NCI-H446 treated with DMSO at 0.1 percent for 48 hours (cell line): ENCODE measurements at regions not wholly inside any gene's neighbourhood (a gene's known extent, or its start where the extent isn't known, plus 50 kb on each side); places are given as distances from the start of the nearest gene placed in this dataset.
A peak's percentile ranks its signal among the peaks of the same experiment; 100 is the strongest.

ENCODE experiments used
- DNase-seq: peaks from one replicate; lab custom pipeline; 2025; lab: John Stamatoyannopoulos, UW

DNA sequence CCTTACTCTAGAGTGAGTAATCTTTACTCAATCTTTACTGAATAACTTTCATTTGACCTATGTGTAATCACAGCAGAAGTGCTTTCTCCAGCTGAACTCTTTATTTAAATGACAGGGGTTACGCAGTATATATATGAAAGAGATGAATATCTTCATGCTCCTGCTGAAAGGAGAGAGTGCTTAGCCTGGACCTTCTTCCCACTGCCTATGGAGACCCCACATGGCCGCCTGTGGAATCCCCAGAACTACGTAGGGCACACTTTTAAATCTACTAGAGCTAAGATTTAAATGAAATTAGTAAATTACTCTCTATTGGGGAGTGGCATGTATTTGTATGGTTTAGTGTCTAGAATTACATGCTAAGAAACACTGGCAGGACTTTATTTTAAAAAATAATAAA, 391.2 kb downstream of the ANKRD50 start:
- no peak for DNase-seq

DNA sequence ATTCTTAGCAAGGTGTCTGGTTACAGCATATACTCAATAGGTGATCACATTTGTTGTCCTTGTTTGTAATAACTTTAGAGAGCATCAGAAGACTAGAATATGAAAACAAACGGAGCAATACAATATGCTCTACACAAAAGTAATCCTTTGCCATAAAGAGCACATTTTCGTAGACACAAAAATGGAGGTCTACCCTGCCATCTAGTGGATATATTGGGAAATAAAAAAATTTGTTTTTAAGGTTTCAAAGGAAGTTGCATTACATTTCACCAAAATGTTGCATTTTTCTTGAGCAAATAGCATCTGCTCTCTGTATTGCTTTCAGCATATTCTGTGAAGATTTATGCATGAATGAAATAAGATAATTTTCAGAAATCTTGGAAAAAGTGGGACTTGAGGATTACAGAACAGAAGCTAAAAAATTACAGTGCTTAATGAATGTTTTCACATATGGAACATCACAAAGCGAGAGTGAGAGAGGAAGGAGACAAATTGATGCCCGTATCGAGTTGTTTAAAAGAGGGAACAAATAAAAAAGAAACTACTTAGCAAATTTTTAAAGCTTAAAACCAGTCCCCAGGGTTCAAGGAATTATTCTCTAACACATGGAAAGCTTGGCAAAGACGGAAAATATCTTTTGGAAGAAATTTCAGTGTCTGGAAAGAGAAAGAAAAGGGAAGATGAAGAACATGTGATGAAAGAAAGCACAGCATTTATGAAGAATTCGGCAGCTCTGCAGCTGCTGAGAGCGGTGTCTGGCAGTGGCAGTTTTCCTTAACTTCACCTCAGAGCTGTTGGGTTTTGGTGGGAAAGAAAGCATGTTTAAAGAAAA, 390.1 kb downstream of the ANKRD50 start:
- peak; percentile 2 for DNase-seq

DNA sequence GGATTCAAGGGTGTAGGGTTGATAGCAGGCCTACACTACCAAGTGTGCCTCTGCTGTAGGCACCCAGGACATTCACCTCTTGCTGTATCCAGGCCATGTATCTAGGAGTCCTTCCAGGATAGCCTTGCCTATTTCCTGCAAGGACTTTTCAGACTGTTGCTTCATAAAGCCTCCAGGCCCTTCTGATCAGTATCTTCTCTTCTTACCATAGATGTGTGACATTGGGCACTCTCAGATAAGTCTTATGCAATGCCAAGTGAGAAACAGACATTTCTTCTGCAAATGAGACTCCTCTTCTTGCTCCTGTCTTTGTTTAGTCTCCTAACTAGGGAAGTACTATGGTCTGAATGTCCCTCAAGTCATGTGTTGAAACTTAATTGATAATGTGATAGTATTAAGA, 386.8 kb downstream of the ANKRD50 start:
- DNase-seq: no peak

GRCh38 chr4:124329134-124329533, 383.4 kb downstream of the ANKRD50 start:
- DNase-seq: no peak

GRCh38 chr4:124330045-124330444, 382.5 kb downstream of the ANKRD50 start:
- DNase-seq: no peak

GRCh38 chr4:124331781-124332180, 380.8 kb downstream of the ANKRD50 start:
- no peak for DNase-seq

DNA sequence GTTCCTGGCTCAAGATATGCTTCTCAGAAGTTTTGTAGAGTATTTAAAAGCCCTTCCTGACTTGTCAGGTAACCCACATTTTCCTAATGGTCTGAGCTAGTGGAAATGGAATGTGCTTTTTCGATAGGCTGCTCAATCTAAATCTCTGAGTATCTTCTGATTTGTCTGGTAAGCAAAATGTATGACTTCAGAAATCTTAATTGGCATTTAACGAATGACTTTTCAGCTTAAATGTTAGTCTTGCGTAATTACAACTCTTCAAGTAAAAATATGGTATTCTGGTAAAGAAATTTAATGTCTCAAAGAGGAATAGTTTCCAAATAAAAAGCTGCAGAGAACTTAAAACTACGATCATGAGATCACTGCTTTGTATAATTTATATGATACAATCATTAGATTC, 379.1 kb downstream of the ANKRD50 start:
- DNase-seq: no peak

DNA sequence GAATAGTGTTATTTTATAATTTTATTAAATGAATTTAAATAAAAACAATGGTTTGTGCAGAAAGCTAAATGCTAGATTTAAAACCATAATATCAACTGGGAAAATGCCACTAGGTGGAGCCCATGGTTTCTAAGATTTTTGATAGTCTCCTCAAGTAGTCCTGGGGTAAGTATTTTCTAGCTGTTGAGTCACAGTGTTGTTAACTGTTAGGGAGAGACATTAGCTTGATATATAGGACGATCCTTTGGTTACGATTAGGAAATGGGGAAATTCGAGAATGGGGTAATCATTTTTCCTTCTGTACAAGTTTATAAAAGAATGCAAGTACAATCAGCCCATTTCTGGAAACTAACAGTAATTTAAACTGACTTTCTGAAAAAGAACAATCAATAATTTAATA, 378.4 kb downstream of the ANKRD50 start:
- peak; percentile 43 for DNase-seq

DNA sequence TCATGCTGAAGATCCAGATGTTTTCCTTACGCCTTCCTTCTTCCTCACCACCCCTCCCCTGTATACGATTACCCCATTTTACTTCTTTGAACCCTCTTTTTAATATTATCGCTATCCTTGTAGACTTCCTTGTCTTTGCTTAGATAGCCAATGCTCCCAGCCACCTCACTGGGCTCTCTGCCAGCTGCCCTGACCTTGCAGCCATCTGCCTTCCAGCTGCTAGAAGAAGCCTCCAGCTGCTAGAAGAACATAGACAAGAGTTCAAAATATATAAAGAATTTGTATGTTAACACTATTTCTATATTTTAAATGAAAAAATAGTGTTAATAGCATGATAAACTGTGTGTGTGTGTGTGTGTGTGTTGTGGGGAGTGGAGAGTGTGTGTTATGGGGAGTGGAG, 374.7 kb downstream of the ANKRD50 start:
- no peak for DNase-seq

- DNase-seq: no peak
Observed at GRCh38 chr4:124343661-124344171, 368.8 kb downstream of the ANKRD50 start.

- DNase-seq: no peak
Observed at GRCh38 chr4:124372916-124373315, 339.6 kb downstream of the ANKRD50 start.

GRCh38 chr4:124386163-124386562, 326.4 kb downstream of the ANKRD50 start:
- DNase-seq: no peak

- no peak for DNase-seq
Observed at GRCh38 chr4:124386648-124387047, 325.9 kb downstream of the ANKRD50 start.

DNA sequence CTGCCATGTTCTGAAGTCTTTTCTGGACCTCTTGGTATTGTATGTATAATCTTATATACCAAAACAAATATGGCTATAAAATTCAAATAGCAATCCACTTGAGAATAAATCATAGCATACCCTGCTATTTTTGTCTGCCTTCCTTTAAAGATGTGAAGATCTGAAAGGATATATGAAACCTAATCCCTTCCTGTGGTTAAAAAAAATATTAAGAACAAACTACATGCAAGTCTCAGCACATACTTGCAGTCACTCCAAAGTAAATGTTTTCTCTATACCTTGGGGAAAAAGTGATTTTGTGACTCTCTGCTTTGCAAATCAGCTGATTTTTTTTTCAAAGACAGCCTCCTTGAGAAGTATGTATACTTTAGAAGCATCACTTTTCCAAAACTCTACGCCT, 322.9 kb downstream of the ANKRD50 start:
- no peak for DNase-seq

DNA sequence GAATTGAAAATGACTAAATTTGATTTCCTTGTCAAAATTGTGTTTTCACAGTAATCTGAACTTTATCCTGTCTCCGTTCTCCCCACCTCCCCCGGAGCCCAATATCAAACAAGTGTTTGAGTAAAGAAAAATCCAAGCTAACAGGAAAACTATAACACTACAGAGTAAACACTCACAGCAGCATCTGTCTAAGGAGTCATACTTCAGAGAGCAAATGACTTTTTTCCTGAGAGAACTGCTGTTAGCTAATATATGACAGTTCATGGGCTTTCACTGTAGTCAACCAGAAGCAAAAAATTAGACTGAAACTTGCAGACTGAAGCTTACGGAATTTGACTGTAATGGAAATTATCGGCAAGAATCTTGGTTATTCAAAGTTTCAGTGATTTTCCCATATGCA, 321.7 kb downstream of the ANKRD50 start:
- DNase-seq: no peak

DNA sequence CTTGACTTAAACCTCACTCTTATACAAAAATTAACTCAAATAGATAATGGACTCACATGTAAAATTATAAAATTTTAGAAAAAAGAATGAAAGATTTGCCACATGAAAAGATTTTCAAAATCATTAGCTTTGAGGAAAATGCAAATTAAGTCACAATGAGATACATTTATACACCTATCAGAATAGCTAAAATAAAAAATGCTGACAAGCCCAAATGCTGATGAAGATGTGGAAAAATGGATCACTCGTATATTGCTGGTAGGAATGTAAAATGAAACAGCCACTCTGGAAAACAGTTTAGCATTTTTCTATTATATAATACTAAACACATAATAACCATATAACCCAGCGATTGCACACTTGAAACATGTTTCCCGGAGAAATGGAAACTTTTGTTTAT, 316.2 kb downstream of the ANKRD50 start:
- no peak for DNase-seq

GRCh38 chr4:124401606-124402005, 310.9 kb downstream of the ANKRD50 start:
- DNase-seq: no peak

DNA sequence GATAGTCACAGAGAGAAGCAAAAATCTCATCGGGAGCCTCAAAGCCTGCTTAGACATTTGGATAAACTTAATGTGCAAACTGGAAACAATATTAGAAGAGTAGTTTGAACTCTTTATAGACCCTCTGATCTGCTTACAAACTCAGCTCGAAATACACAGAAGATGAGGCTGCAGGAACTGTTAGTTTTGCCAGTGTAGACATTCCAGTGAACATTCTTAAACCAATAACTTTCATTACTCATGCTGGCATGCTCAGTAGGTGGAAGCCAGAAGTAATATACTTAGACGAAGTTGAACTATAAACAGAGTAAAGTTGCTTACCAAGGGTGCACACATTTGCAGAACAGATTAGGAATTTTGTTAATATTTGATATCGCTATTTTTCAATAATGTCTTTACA, 303.5 kb downstream of the ANKRD50 start:
- no peak for DNase-seq

DNA sequence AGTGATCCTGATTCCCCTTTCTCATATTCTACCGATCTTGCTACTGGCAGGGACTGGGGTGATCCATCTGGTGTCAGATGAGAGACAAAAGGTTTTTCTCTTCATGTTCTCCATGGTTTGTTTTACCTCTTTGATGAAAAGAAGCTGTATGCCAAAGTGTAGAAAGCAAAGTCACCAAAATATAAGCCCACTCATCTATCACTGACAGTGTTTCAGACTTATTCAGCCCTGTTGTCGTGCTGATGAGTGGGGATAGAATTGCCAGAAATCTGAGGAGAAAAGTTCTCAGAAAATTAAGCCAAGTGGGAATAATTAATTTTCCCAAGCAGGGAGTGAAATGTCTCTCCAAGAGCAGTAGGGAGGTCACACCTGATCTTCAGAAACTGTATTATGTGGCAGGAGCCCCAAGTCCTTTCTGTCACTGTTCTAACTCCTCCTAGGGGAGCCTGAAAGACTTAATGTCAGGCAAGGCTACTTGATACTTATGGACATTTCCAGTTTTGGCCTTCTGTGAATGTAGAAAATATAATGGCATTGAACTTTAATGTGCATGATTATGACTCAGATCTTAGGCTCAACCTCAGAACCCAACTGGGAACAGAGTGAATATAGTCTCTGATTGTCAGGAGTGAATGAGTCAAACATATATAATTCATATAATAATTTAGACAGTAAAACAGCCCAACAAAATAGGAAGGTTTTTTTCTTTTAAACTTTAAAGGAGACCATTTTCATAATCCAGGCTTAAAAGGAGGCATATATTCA, 298.1 kb downstream of the ANKRD50 start:
- no peak for DNase-seq

GRCh38 chr4:124415146-124415545, 297.4 kb downstream of the ANKRD50 start:
- no peak for DNase-seq

DNA sequence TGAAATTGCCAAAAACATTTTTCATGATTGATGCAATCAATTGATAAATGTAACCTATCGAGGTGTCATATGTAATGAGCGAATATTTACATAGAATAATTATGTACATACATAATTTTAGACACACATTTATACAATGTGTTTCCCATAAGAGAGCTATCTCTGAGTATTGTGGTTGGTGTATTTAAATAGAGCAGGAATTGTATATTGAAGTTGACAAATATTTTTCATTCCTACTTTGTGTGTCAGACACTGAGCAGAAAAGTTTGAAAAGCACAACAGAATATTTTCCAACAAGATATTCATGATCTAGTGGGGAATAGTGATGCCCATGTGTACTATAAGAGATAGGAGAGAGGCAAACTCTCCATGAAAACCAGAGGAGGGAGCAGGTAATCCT, 295.2 kb downstream of the ANKRD50 start:
- no peak for DNase-seq

DNA sequence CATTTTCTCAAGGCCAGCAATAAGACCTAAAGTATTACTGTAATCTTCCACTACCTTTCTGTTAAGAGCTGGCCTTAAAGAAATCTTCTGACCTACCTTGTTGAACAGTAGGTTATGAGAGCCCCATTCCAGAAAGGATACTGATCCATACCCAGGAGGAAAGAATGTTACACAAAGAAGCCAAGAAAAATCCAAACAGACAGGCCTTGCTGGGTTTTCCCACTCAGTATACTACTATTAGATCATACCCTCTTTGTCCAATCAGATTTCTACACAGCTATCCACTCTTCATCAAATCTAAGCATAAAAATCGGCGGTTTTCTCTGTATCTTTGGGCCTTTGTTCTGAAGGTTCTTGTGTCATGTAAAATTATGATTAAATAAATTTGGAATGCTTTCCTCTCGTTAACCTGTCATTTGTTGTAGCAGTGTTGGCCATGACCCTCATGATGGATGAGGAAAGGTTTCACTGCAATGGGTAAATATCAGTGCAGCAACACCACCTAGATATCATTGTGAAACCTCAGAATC, 292.3 kb downstream of the ANKRD50 start:
- DNase-seq: no peak

DNA sequence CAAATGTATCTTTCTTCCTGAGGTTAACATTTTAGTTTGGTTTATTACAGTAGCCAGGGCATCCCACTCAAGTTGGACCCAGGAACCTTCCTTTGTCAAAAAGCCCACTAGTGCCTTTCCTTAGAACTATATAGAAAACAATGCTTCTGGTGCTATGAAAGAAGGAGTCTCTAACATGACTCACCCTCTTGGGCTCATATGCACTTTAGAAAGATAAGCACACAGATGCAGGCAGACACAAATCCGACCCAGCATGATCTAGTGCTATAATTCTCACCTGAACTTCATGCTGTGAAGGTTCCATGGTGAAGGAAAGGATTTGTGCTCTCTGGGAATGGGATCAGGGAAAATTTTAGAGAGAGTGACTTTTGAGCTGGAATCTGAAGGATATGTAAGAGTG, 289.4 kb downstream of the ANKRD50 start:
- DNase-seq: no peak
